WTC11 (cell line): ENCODE measurements at regions not wholly inside any gene's neighbourhood (a gene's known extent, or its start where the extent isn't known, plus 50 kb on each side); places are given as distances from the start of the nearest gene placed in this dataset.

Source experiments
- ATAC-seq: fragments of 200-7000 bp; cut with Tn5 transposase; 2 replicates; pipeline ENCODE4 v1.10.0; 2021; ENCODE audit warnings: mild to moderate bottlenecking, moderate library complexity
- CTCF ChIA-PET: fragments of 300-600 bp; sonication (Branson Sonifier 250); formaldehyde crosslinking; loops from one replicate; lab custom pipeline; 2021; ENCODE audit warnings: antibody characterized with exemption; lab: Charles Lee
- POLR2A ChIA-PET: fragments of 350-600 bp; sonication (Branson Sonifier 250); formaldehyde crosslinking; loops from one replicate; lab custom pipeline; 2021; ENCODE audit warnings: antibody characterized with exemption; lab: Charles Lee
- DNase-seq: peaks from one replicate; pipeline ENCODE4 v3.0.0; 2021; ENCODE audit warnings: low spot score
- H3K27ac Mint-ChIP-seq: 2 replicates; pipeline ENCODE4 v1.8.0; 2021; ENCODE audit warnings: mixed read lengths
- H3K27me3 Mint-ChIP-seq: 2 replicates; pipeline ENCODE4 v1.8.0; 2021; ENCODE audit warnings: low read depth, mild to moderate bottlenecking, moderate library complexity, mixed read lengths
- H3K36me3 Mint-ChIP-seq: 2 replicates; pipeline ENCODE4 v1.8.0; 2021; ENCODE audit warnings: mixed read lengths
- H3K4me1 Mint-ChIP-seq: 2 replicates; pipeline ENCODE4 v1.8.0; 2022; ENCODE audit warnings: mixed read lengths
- H3K4me3 Mint-ChIP-seq: 2 replicates; pipeline ENCODE4 v1.8.0; 2021; ENCODE audit warnings: mild to moderate bottlenecking, moderate library complexity, mixed read lengths
- H3K9me3 Mint-ChIP-seq: 2 replicates; pipeline ENCODE4 v1.8.0; 2021; ENCODE audit warnings: mixed read lengths
- FOXK1 ChIP-seq: sonication (generic); formaldehyde crosslinking; IDR thresholded peaks from 2 replicates; pipeline ENCODE4 v1.8.0; 2022; ENCODE audit warnings: mild to moderate bottlenecking, moderate library complexity, missing genetic modification reagents
- FOXP1 ChIP-seq: sonication (generic); formaldehyde crosslinking; IDR thresholded peaks from 2 replicates; pipeline ENCODE4 v1.8.0; 2022; ENCODE audit warnings: missing genetic modification reagents, mild to moderate bottlenecking, moderate library complexity, borderline replicate concordance
- GTF2I ChIP-seq: fragments of 250-450 bp; sonication (Bioruptor Pico); conservative IDR thresholded peaks from 2 replicates; pipeline ENCODE4 v1.4.0; 2021; ENCODE audit warnings: mild to moderate bottlenecking
- JUN ChIP-seq: sonication (generic); formaldehyde crosslinking; IDR thresholded peaks from 2 replicates; pipeline ENCODE4 v1.8.0; 2023; ENCODE audit warnings: mild to moderate bottlenecking, missing genetic modification reagents
- MXD4 ChIP-seq: fragments of 250-450 bp; sonication (Bioruptor Pico); IDR thresholded peaks from 2 replicates; pipeline ENCODE4 v1.8.0; 2021; ENCODE audit warnings: mild to moderate bottlenecking, moderate library complexity, borderline replicate concordance
- MYBL2 ChIP-seq: sonication (generic); formaldehyde crosslinking; IDR thresholded peaks from 2 replicates; pipeline ENCODE4 v1.8.1; 2023; ENCODE audit warnings: mild to moderate bottlenecking, moderate library complexity, missing genetic modification reagents
- NFATC4 ChIP-seq: fragments of 250-450 bp; sonication (Bioruptor Pico); IDR thresholded peaks from 2 replicates; pipeline ENCODE4 v1.9.0; 2021; ENCODE audit warnings: mild to moderate bottlenecking
- NR2C2 ChIP-seq: sonication (generic); formaldehyde crosslinking; IDR thresholded peaks from 2 replicates; pipeline ENCODE4 v1.8.0; 2022; ENCODE audit warnings: mild to moderate bottlenecking, missing genetic modification reagents
- SMAD3 ChIP-seq: sonication (generic); formaldehyde crosslinking; IDR thresholded peaks from 2 replicates; pipeline ENCODE4 v1.8.0; 2022; ENCODE audit warnings: missing genetic modification reagents, mild to moderate bottlenecking, borderline replicate concordance
- SOX15 ChIP-seq: fragments of 250-450 bp; sonication (Bioruptor Pico); IDR thresholded peaks from 2 replicates; pipeline ENCODE4 v1.9.0; 2021; ENCODE audit warnings: mild to moderate bottlenecking
- SP1 ChIP-seq: sonication (generic); formaldehyde crosslinking; conservative IDR thresholded peaks from 2 replicates; pipeline ENCODE4 v1.8.1; 2022; ENCODE audit warnings: missing genetic modification reagents
- TP53 ChIP-seq: sonication (generic); formaldehyde crosslinking; IDR thresholded peaks from 2 replicates; pipeline ENCODE4 v1.8.1; 2023; ENCODE audit warnings: mild to moderate bottlenecking, missing genetic modification reagents
- ZNF121 ChIP-seq: sonication (generic); formaldehyde crosslinking; IDR thresholded peaks from 2 replicates; pipeline ENCODE4 v1.8.0; 2023; ENCODE audit warnings: missing genetic modification reagents
- ZNF317 ChIP-seq: sonication (generic); formaldehyde crosslinking; IDR thresholded peaks from 2 replicates; pipeline ENCODE4 v1.8.1; 2023; ENCODE audit warnings: low read depth, mild to moderate bottlenecking, moderate library complexity, missing genetic modification reagents, borderline replicate concordance
- ZNF416 ChIP-seq: fragments of 250-450 bp; sonication (Bioruptor Pico); IDR thresholded peaks from 2 replicates; pipeline ENCODE4 v1.9.0; 2021; ENCODE audit warnings: mild to moderate bottlenecking, inconsistent platforms
- TF ChIP-seq, protein P1 (sequence below): sonication (generic); formaldehyde crosslinking; IDR thresholded peaks from 2 replicates; pipeline ENCODE4 v1.8.0; 2022; ENCODE audit warnings: mild to moderate bottlenecking, missing genetic modification reagents
- TF ChIP-seq, protein P2 (sequence below): sonication (generic); formaldehyde crosslinking; IDR thresholded peaks from 2 replicates; pipeline ENCODE4 v1.8.1; 2022; ENCODE audit warnings: missing genetic modification reagents, borderline replicate concordance
- TF ChIP-seq, protein P3 (sequence below): sonication (generic); formaldehyde crosslinking; IDR thresholded peaks from 2 replicates; pipeline ENCODE4 v1.8.0; 2022; ENCODE audit warnings: missing genetic modification reagents
- TF ChIP-seq, protein P4 (sequence below): sonication (generic); formaldehyde crosslinking; IDR thresholded peaks from 2 replicates; pipeline ENCODE4 v1.8.1; 2023; ENCODE audit warnings: mild to moderate bottlenecking, missing genetic modification reagents, moderate library complexity
- TF ChIP-seq, protein P5 (sequence below): sonication (generic); formaldehyde crosslinking; IDR thresholded peaks from 2 replicates; pipeline ENCODE4 v1.8.1; 2023; ENCODE audit warnings: mild to moderate bottlenecking, missing genetic modification reagents

DNA sequence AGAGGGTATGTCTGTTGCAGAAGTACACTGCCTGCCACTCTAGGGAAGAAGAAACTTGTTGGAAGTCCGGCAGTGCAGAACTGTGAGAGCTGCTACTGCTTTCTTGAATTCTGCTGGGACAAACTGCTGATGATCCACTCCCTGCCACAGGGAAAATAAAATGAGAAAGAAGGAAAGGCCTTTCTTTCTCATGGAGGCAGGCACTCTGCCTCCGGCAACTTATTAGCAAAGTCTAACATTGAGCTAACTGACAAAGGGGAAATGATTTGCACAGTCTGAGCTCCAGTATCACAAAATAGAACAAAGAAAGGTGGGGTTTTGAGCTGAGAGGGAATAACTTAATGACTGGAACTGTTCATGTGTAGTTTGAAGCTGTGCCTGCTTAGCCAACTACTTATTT, 134.6 kb downstream of the AASDHPPT start:
- POLR2A ChIA-PET, result no interaction called here

DNA sequence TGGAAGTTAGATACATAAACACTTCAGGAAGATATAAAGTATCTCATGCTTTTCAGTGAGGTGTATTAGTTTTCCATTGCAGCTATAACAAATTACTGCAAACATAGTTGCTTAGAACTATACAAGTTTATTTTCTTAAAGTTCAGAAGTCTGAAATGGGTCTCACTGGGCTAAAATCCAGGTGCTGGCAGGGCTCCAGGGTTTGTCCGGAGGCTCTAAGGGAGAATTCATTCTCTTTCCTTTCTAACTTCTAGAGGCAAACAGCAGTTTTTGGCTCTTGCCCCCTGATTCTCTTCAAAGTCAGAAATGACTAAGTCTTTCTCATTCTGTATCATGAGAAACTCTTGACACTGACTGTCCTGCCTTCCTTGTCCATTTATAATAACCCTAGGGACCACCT, 138.8 kb downstream of the AASDHPPT start:
- H3K27ac Mint-ChIP-seq, result no peak overlapping the region
- CTCF ChIA-PET, result no interaction called here
- no peaks in the 10 kb centered on the region for H3K27me3 Mint-ChIP-seq
- H3K4me1 Mint-ChIP-seq, result no peaks in the 10 kb centered on the region
- POLR2A ChIA-PET, result no interaction called here
- peaks cover 9% of the 10 kb centered on the region for H3K9me3 Mint-ChIP-seq
- no peaks in the 10 kb centered on the region for H3K36me3 Mint-ChIP-seq
- TF ChIP-seq MYBL2 (CRISPR knock-in tag) (no peak), FOXK1 (CRISPR knock-in tag) (no peak), ZNF121 (CRISPR knock-in tag) (no peak), TP53 (CRISPR knock-in tag) (no peak), ZNF416 (CRISPR knock-in tag) (no peak), ZNF317 (CRISPR knock-in tag) (no peak), NR2C2 (CRISPR knock-in tag) (no peak)
- TF ChIP-seq, protein P1, sequence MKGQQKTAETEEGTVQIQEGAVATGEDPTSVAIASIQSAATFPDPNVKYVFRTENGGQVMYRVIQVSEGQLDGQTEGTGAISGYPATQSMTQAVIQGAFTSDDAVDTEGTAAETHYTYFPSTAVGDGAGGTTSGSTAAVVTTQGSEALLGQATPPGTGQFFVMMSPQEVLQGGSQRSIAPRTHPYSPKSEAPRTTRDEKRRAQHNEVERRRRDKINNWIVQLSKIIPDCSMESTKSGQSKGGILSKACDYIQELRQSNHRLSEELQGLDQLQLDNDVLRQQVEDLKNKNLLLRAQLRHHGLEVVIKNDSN, result no peak
- TF ChIP-seq, protein P2, sequence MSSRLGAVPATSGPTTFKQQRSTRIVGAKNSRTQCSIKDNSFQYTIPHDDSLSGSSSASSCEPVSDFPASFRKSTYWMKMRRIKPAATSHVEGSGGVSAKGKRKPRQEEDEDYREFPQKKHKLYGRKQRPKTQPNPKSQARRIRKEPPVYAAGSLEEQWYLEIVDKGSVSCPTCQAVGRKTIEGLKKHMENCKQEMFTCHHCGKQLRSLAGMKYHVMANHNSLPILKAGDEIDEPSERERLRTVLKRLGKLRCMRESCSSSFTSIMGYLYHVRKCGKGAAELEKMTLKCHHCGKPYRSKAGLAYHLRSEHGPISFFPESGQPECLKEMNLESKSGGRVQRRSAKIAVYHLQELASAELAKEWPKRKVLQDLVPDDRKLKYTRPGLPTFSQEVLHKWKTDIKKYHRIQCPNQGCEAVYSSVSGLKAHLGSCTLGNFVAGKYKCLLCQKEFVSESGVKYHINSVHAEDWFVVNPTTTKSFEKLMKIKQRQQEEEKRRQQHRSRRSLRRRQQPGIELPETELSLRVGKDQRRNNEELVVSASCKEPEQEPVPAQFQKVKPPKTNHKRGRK (CRISPR knock-in tag), result no peak
- TF ChIP-seq, protein P3, sequence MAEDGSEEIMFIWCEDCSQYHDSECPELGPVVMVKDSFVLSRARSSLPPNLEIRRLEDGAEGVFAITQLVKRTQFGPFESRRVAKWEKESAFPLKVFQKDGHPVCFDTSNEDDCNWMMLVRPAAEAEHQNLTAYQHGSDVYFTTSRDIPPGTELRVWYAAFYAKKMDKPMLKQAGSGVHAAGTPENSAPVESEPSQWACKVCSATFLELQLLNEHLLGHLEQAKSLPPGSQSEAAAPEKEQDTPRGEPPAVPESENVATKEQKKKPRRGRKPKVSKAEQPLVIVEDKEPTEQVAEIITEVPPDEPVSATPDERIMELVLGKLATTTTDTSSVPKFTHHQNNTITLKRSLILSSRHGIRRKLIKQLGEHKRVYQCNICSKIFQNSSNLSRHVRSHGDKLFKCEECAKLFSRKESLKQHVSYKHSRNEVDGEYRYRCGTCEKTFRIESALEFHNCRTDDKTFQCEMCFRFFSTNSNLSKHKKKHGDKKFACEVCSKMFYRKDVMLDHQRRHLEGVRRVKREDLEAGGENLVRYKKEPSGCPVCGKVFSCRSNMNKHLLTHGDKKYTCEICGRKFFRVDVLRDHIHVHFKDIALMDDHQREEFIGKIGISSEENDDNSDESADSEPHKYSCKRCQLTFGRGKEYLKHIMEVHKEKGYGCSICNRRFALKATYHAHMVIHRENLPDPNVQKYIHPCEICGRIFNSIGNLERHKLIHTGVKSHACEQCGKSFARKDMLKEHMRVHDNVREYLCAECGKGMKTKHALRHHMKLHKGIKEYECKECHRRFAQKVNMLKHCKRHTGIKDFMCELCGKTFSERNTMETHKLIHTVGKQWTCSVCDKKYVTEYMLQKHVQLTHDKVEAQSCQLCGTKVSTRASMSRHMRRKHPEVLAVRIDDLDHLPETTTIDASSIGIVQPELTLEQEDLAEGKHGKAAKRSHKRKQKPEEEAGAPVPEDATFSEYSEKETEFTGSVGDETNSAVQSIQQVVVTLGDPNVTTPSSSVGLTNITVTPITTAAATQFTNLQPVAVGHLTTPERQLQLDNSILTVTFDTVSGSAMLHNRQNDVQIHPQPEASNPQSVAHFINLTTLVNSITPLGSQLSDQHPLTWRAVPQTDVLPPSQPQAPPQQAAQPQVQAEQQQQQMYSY (CRISPR knock-in tag), result no peak
- ATAC-seq (no peak), DNase-seq (no peak)
- no peak overlapping the region for H3K4me3 Mint-ChIP-seq

More for the DNA sequence above, 134.6 kb downstream of the AASDHPPT start:
- Mint-ChIP-seq H3K9me3 (no peaks in the 10 kb centered on the region), H3K27me3 (no peaks in the 10 kb centered on the region), H3K27ac (no peak overlapping the region), H3K4me3 (no peak overlapping the region), H3K36me3 (no peaks in the 10 kb centered on the region), H3K4me1 (no peaks in the 10 kb centered on the region)
- ATAC-seq (no peak), DNase-seq (no peak)
- TF ChIP-seq, protein P4, sequence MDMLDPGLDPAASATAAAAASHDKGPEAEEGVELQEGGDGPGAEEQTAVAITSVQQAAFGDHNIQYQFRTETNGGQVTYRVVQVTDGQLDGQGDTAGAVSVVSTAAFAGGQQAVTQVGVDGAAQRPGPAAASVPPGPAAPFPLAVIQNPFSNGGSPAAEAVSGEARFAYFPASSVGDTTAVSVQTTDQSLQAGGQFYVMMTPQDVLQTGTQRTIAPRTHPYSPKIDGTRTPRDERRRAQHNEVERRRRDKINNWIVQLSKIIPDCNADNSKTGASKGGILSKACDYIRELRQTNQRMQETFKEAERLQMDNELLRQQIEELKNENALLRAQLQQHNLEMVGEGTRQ (CRISPR knock-in tag), result no peak
- TF ChIP-seq FOXP1 (no peak), SMAD3 (no peak), SP1 (CRISPR knock-in tag) (no peak)
- CTCF ChIA-PET, result no interaction called here

DNA sequence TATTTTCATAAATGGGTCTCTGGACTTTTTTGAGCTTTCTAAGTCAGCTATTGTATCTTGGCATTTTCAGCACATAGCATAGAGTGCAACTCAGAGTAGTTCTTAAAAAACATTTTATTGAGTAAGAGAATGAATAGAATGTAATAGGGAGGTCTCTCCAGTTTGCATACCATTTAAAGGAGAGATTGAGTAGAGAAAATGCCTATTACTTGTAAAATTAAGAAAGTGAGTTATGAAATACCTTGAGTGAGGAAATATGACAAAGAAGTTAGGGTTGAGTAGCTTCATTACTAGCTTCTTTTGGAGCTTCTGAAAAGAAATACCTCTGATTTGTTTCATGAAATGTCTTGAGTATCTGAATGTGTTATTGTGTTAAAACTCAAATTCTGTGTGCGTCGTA, 140.0 kb downstream of the AASDHPPT start:
- ChIA-PET POLR2A (no interaction called here), CTCF (no interaction called here)
- Mint-ChIP-seq H3K27ac (no peak overlapping the region), H3K4me3 (no peak overlapping the region), H3K9me3 (peaks cover 19% of the 10 kb centered on the region), H3K36me3 (peaks cover 7% of the 10 kb centered on the region), H3K4me1 (no peaks in the 10 kb centered on the region), H3K27me3 (no peaks in the 10 kb centered on the region; the same call in 1 of the 2 replicates)
- no peak for TF ChIP-seq SOX15 (CRISPR knock-in tag)
- TF ChIP-seq GTF2I (CRISPR knock-in tag), result no peak
- TF ChIP-seq NFATC4, result no peak
- TF ChIP-seq ZNF416 (CRISPR knock-in tag), result no peak
- TF ChIP-seq MXD4 (CRISPR knock-in tag), result no peak
- TF ChIP-seq, protein P3 (CRISPR knock-in tag), result no peak
- TF ChIP-seq, protein P5, sequence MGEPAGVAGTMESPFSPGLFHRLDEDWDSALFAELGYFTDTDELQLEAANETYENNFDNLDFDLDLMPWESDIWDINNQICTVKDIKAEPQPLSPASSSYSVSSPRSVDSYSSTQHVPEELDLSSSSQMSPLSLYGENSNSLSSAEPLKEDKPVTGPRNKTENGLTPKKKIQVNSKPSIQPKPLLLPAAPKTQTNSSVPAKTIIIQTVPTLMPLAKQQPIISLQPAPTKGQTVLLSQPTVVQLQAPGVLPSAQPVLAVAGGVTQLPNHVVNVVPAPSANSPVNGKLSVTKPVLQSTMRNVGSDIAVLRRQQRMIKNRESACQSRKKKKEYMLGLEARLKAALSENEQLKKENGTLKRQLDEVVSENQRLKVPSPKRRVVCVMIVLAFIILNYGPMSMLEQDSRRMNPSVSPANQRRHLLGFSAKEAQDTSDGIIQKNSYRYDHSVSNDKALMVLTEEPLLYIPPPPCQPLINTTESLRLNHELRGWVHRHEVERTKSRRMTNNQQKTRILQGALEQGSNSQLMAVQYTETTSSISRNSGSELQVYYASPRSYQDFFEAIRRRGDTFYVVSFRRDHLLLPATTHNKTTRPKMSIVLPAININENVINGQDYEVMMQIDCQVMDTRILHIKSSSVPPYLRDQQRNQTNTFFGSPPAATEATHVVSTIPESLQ (CRISPR knock-in tag), result no peak
- TF ChIP-seq JUN (CRISPR knock-in tag), result no peak
- no peak for ATAC-seq
- no peak for DNase-seq
